Esophagus squamous epithelium (tissue), 5 donors: ENCODE measurements at regions not wholly inside any gene's neighbourhood (a gene's known extent, or its start where the extent isn't known, plus 50 kb on each side); places are given as distances from the start of the nearest gene placed in this dataset.
"Not testable (repeated sequence)": the region's sequence is repeated elsewhere in the genome, so short reads cannot be mapped to it uniquely, and the experiment has no call there.

Experiments used
- DNase-seq: peaks from one replicate; lab custom pipeline; 2025; lab: John Stamatoyannopoulos, UW
- H3K27ac ChIP-seq, 4 donors: fragments of 200-600 bp; sonication (generic); one replicate each; pipeline ENCODE4 v1.5.1; 2016 to 2019; ENCODE audit warnings: mild to moderate bottlenecking in 1 of 4
- H3K27me3 ChIP-seq, 4 donors: fragments of 200-600 bp; sonication (generic); 1 replicate in 3 of 4; 2 replicates in 1 of 4; pipeline versions ENCODE4 v1.5.1 to v1.6.0; 2017 to 2021; ENCODE audit warnings: antibody characterized with exemption in 1 of 4
- H3K36me3 ChIP-seq, 3 donors: fragments of 200-600 bp; sonication (generic); one replicate each; pipeline ENCODE4 v1.5.1; 2016 to 2019
- H3K4me1 ChIP-seq, 3 donors: fragments of 200-600 bp; sonication (generic); one replicate each; pipeline ENCODE4 v1.5.1; 2017 to 2019
- H3K4me3 ChIP-seq, 4 donors: fragments of 200-600 bp; sonication (generic); 1 replicate in 3 of 4; 2 replicates in 1 of 4; pipeline ENCODE4 v1.5.1; 2016 to 2019; ENCODE audit warnings: mild to moderate bottlenecking in 2 of 4, moderate library complexity in 1 of 4
- H3K9me3 ChIP-seq, 3 donors: fragments of 200-600 bp; sonication (generic); one replicate each; pipeline ENCODE4 v1.5.1; 2016 to 2019
- CTCF ChIP-seq, 6 experiments: fragments of 450-650 bp in 4 of 6; fragments of 200-600 bp in 2 of 6; sonication (generic) in 2 of 6; IDR thresholded peaks; one replicate each; pipeline ENCODE4 v1.5.1; 2016 to 2019; ENCODE audit warnings: antibody characterized with exemption in 6 of 6, mild to moderate bottlenecking in 4 of 6, moderate library complexity in 4 of 6
- POLR2A ChIP-seq, 4 donors: fragments of 450-650 bp; IDR thresholded peaks; one replicate each; pipeline ENCODE4 v1.6.1; 2017; ENCODE audit warnings: antibody characterized with exemption in 4 of 4, mild to moderate bottlenecking in 4 of 4, moderate library complexity in 3 of 4
- WGBS, 2 donors: methylation state at CpG; one replicate each; pipeline ENCODE4 v1.1.5; 2018; 5-methylcytosine and 5-hydroxymethylcytosine counted together
- intact Hi-C: fragments of 100-400 bp; cut with DNase I; formaldehyde crosslinking; loops from one replicate; pipeline ENCODE4 v1.15.0; 2022
- donor health status: DM: yes; HTN: yes; CAD: no.

GRCh38 chr4:135921081-135921480 lies 1611.2 kb downstream of the PCDH18 start:
- no peak for TF ChIP-seq CTCF (IDR thresholded peaks at IDR 0.05)
- TF ChIP-seq POLR2A (IDR thresholded peaks at IDR 0.05), result no peak
- Histone ChIP-seq H3K27me3 (no peaks in the 10 kb centered on the region), H3K4me1 (no peaks in the 10 kb centered on the region), H3K4me3 (no peak overlapping the region), H3K27ac (no peak overlapping the region), H3K36me3 (no peaks in the 10 kb centered on the region), H3K9me3 (no peaks in the 10 kb centered on the region)
- intact Hi-C loops, result no loop called here
- DNase-seq, result no peak

GRCh38 chr4:135917011-135917410 lies 1615.3 kb downstream of the PCDH18 start:
- H3K4me1 ChIP-seq, result no peaks in the 10 kb centered on the region
- no peak for DNase-seq
- no peaks in the 10 kb centered on the region for H3K36me3 ChIP-seq
- H3K4me3 ChIP-seq, result no peak overlapping the region
- TF ChIP-seq CTCF (IDR thresholded peaks at IDR 0.05), result no peak
- no peak for TF ChIP-seq POLR2A (IDR thresholded peaks at IDR 0.05)
- intact Hi-C loops, result no loop called here
- 78 to 79% methylated on average over 1 of the region's 1 CpG for WGBS, 2 donors
- no peaks in the 10 kb centered on the region for H3K9me3 ChIP-seq
- H3K27ac ChIP-seq, result no peak overlapping the region
- no peaks in the 10 kb centered on the region for H3K27me3 ChIP-seq

GRCh38 chr4:135900956-135901355 lies 1631.3 kb downstream of the PCDH18 start:
- no peaks in the 10 kb centered on the region for H3K9me3 ChIP-seq
- no peak for DNase-seq
- H3K27ac ChIP-seq, result no peak overlapping the region
- intact Hi-C loops, result no loop called here
- no peaks in the 10 kb centered on the region for H3K27me3 ChIP-seq
- no peaks in the 10 kb centered on the region for H3K36me3 ChIP-seq
- TF ChIP-seq POLR2A (IDR thresholded peaks at IDR 0.05) (no peak), CTCF (IDR thresholded peaks at IDR 0.05) (no peak)
- H3K4me1 ChIP-seq, result no peaks in the 10 kb centered on the region
- H3K4me3 ChIP-seq, result no peak overlapping the region

GRCh38 chr4:135864304-135864703 lies 1662.7 kb upstream of the PABPC4L start:
- H3K9me3 ChIP-seq, DNase-seq, H3K27me3 ChIP-seq, intact Hi-C loops, H3K4me1 ChIP-seq, H3K36me3 ChIP-seq, H3K27ac ChIP-seq, H3K4me3 ChIP-seq: not testable (repeated sequence)
- WGBS, 2 donors, result 25 to 32% methylated on average over 10 of the region's 10 CpGs

GRCh38 chr4:135840781-135841180 lies 1639.2 kb upstream of the PABPC4L start:
- Histone ChIP-seq H3K4me1 (no peaks in the 10 kb centered on the region), H3K9me3 (no peaks in the 10 kb centered on the region), H3K27ac (no peak overlapping the region), H3K27me3 (no peaks in the 10 kb centered on the region), H3K4me3 (no peak overlapping the region), H3K36me3 (no peaks in the 10 kb centered on the region)
- DNase-seq, result no peak
- WGBS, 2 donors, result 81 to 92% methylated on average over 2 of the region's 2 CpGs
- no peak for TF ChIP-seq POLR2A (IDR thresholded peaks at IDR 0.05)
- no peak for TF ChIP-seq CTCF (IDR thresholded peaks at IDR 0.05)
- intact Hi-C loops, result no loop called here

- no peaks in the 10 kb centered on the region for H3K9me3 ChIP-seq
- H3K36me3 ChIP-seq, result no peaks in the 10 kb centered on the region
- DNase-seq, result no peak
- intact Hi-C loops, result no loop called here
- no peak overlapping the region for H3K4me3 ChIP-seq
- H3K4me1 ChIP-seq, result no peaks in the 10 kb centered on the region
- WGBS, 2 donors, result 73 to 84% methylated on average over 2 of the region's 2 CpGs
- TF ChIP-seq POLR2A (IDR thresholded peaks at IDR 0.05) (no peak), CTCF (IDR thresholded peaks at IDR 0.05) (no peak)
- no peak overlapping the region for H3K27ac ChIP-seq
- H3K27me3 ChIP-seq, result no peaks in the 10 kb centered on the region
Observed at GRCh38 chr4:135839712-135840111, 1638.1 kb upstream of the PABPC4L start.
